Parathyroid adenoma (tissue), 2 donors: ENCODE measurements at regions not wholly inside any gene's neighbourhood (a gene's known extent, or its start where the extent isn't known, plus 50 kb on each side); places are given as distances from the start of the nearest gene placed in this dataset.
"Not testable (repeated sequence)": the region's sequence is repeated elsewhere in the genome, so short reads cannot be mapped to it uniquely, and the experiment has no call there.

Experiments
- H2AFZ ChIP-seq: fragments of 300-600 bp; sonication (generic); one replicate; pipeline ENCODE4 v1.7.0; 2017; ENCODE audit warnings: antibody characterized with exemption, mild to moderate bottlenecking
- H3K27ac ChIP-seq: fragments of 300-600 bp; sonication (generic); one replicate; pipeline ENCODE4 v1.7.0; 2017
- H3K27me3 ChIP-seq: fragments of 300-600 bp; sonication (generic); one replicate; pipeline ENCODE4 v1.7.0; 2017; ENCODE audit warnings: low read length; ENCODE audit not compliant: control insufficient read depth, insufficient read depth
- H3K36me3 ChIP-seq: fragments of 300-600 bp; sonication (generic); one replicate; pipeline ENCODE4 v1.7.0; 2017; ENCODE audit warnings: low read length; ENCODE audit not compliant: control insufficient read depth, insufficient read depth
- H3K4me1 ChIP-seq: fragments of 300-600 bp; sonication (generic); one replicate; pipeline ENCODE4 v1.7.0; 2017; ENCODE audit warnings: control low read depth
- H3K4me2 ChIP-seq: fragments of 300-600 bp; sonication (generic); one replicate; pipeline ENCODE4 v1.7.0; 2017; ENCODE audit warnings: low read length
- H3K4me3 ChIP-seq: fragments of 300-600 bp; sonication (generic); one replicate; pipeline ENCODE4 v1.7.0; 2017; ENCODE audit warnings: low read depth, low read length
- H3K79me2 ChIP-seq: fragments of 300-600 bp; sonication (generic); one replicate; pipeline ENCODE4 v1.7.0; 2017; ENCODE audit warnings: control low read depth
- H3K9ac ChIP-seq: fragments of 300-600 bp; sonication (generic); one replicate; pipeline ENCODE4 v1.7.0; 2017; ENCODE audit warnings: mild to moderate bottlenecking
- H3K9me3 ChIP-seq: fragments of 300-600 bp; sonication (generic); one replicate; pipeline ENCODE4 v1.7.0; 2017; ENCODE audit warnings: low read length; ENCODE audit not compliant: control insufficient read depth
- CTCF ChIP-seq: fragments of 300-600 bp; sonication (generic); IDR thresholded peaks from one replicate; pipeline ENCODE4 v1.7.0; 2017; ENCODE audit warnings: antibody characterized with exemption, mild to moderate bottlenecking
- donor health status: primary hyperparathyroidism.

GRCh38 chr3:75300606-75301005, 363.5 kb upstream of the FRG2C start:
- Histone ChIP-seq H3K9me3 (no peaks in the 10 kb centered on the region), H3K27me3 (no peaks in the 10 kb centered on the region), H3K9ac (no peak overlapping the region), H3K4me2 (no peak overlapping the region), H3K79me2 (no peaks in the 10 kb centered on the region), H3K4me1 (no peaks in the 10 kb centered on the region), H3K36me3 (no peaks in the 10 kb centered on the region), H3K27ac (no peak overlapping the region), H3K4me3 (no peak overlapping the region), H2AFZ (no peak overlapping the region)
- TF ChIP-seq CTCF: no peak

GRCh38 chr3:75301050-75301449, 363.1 kb upstream of the FRG2C start:
- H3K79me2 ChIP-seq, H3K4me3 ChIP-seq, H3K36me3 ChIP-seq, H3K4me2 ChIP-seq, H2AFZ ChIP-seq, H3K4me1 ChIP-seq, H3K9me3 ChIP-seq, H3K27me3 ChIP-seq, H3K9ac ChIP-seq, H3K27ac ChIP-seq: not testable (repeated sequence)

- H3K9me3 ChIP-seq: no peaks in the 10 kb centered on the region
- H3K27me3 ChIP-seq: no peaks in the 10 kb centered on the region
- H3K79me2 ChIP-seq: no peaks in the 10 kb centered on the region
- no peak overlapping the region for H3K4me3 ChIP-seq
- H3K9ac ChIP-seq: no peak overlapping the region
- H3K4me2 ChIP-seq: no peak overlapping the region
- no peak overlapping the region for H3K27ac ChIP-seq
- H2AFZ ChIP-seq: no peak overlapping the region
- TF ChIP-seq CTCF: no peak
- no peaks in the 10 kb centered on the region for H3K36me3 ChIP-seq
- no peaks in the 10 kb centered on the region for H3K4me1 ChIP-seq
These were observed 360.4 kb upstream of the FRG2C start for GRCh38 chr3:75303741-75304140.

GRCh38 chr3:75305901-75306300, 358.2 kb upstream of the FRG2C start:
- Histone ChIP-seq H3K4me2 (no peak overlapping the region), H3K36me3 (no peaks in the 10 kb centered on the region), H3K9ac (no peak overlapping the region), H3K4me3 (no peak overlapping the region), H3K9me3 (no peaks in the 10 kb centered on the region), H3K4me1 (no peaks in the 10 kb centered on the region), H2AFZ (no peak overlapping the region), H3K27ac (no peak overlapping the region), H3K27me3 (no peaks in the 10 kb centered on the region), H3K79me2 (no peaks in the 10 kb centered on the region)
- TF ChIP-seq CTCF: no peak

GRCh38 chr3:75311306-75311705, 352.8 kb upstream of the FRG2C start:
- H3K9ac ChIP-seq, H3K9me3 ChIP-seq, H3K27ac ChIP-seq, H3K4me3 ChIP-seq, H3K4me1 ChIP-seq, H3K4me2 ChIP-seq, H3K79me2 ChIP-seq, H3K27me3 ChIP-seq, H3K36me3 ChIP-seq: not testable (repeated sequence)
- peak overlapping the region; percentile 25 for H2AFZ ChIP-seq

- H3K4me2 ChIP-seq, H3K4me3 ChIP-seq, H3K36me3 ChIP-seq, H3K27me3 ChIP-seq, H3K4me1 ChIP-seq, H3K9ac ChIP-seq, H3K9me3 ChIP-seq, H2AFZ ChIP-seq, H3K27ac ChIP-seq, H3K79me2 ChIP-seq: not testable (repeated sequence)
These were observed 351.7 kb upstream of the FRG2C start for GRCh38 chr3:75312469-75312868.

GRCh38 chr3:75319776-75320175, 344.4 kb upstream of the FRG2C start:
- not testable (repeated sequence) for H3K4me1 ChIP-seq, H3K27ac ChIP-seq, H3K9ac ChIP-seq, H3K36me3 ChIP-seq, H3K79me2 ChIP-seq, H3K9me3 ChIP-seq, H2AFZ ChIP-seq, H3K4me2 ChIP-seq, H3K27me3 ChIP-seq, H3K4me3 ChIP-seq
